GM21515 (cell line): ENCODE measurements at regions not wholly inside any gene's neighbourhood (a gene's known extent, or its start where the extent isn't known, plus 50 kb on each side); places are given as distances from the start of the nearest gene placed in this dataset.
"Not testable (repeated sequence)": the region's sequence is repeated elsewhere in the genome, so short reads cannot be mapped to it uniquely, and the experiment has no call there.

Experiments used
- ATAC-seq: cut with Tn5 transposase; IDR thresholded peaks from one replicate; pipeline ENCODE4 v1.9.1; 2021; ENCODE audit not compliant: unreplicated experiment

DNA sequence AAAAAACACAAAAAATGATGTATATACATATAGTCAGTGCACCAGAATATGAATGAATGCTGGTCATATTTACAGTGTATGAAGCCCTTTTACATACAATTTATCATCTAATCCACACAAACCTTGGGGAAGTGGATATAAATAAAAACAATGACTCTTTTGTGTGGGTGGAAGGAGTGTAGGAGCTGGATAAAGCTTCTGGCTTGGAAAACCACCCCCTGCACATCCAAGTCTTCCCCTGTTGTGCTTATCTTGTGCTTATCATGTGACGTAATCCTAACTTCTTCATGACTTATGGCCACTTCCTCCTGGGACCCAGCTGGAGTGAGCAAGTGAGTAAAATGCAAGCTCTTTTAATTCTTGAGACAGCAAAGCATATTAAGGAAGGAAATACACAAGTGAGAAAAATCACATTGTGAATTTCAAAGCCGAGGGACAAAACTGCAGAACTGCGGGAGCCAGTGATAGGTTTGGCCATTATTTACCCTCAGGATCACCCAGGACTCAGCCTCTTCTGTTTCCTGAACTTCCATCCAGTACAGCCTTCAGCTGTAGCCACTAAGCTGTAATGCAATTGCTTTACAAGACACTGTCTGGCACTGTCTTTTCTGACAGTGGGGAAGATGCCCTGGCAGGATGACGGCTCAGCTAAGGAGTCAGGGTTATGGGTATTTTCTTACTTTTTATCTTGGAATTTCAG, 104.0 kb upstream of the PPM1J start:
- ATAC-seq, result no peak

DNA sequence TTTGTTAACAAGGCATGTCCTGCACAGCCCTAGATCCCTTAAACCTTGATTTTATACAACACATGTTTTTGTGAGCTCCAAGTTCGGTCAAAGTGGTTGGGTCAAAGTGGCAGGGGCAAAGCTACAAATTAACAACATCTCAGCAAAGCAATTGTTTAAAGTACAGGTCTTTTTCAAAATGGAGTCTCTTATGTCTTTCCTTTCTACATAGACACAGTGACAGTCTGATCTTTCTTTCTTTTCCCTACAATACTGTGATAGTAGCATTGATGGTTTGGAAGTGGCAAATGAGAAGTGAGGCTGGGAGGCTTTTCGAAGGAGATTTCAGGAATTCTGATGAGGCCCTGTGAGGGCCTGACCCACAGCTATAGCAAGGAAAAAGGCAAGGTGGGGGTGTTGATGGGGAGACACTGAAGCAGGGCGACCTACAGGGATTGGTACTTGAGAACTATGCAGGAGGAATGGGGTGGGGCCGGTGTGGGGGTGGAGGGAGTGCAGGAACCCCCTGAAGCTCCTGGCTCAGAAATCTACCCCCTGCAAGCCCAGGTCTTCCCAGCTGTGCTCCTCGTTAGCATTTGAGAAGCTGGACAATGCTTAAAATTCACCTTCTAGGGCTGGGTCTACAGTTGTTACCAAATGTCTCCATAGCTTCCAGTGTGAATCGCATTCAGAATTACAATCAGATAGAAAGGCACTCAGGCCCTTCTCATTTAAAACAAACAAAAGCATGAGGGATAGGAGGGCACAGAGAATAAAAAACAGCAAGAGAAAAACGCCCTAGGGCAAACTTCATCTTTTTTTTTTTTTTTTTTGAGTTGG, 102.6 kb upstream of the PPM1J start:
- no peak for ATAC-seq

DNA sequence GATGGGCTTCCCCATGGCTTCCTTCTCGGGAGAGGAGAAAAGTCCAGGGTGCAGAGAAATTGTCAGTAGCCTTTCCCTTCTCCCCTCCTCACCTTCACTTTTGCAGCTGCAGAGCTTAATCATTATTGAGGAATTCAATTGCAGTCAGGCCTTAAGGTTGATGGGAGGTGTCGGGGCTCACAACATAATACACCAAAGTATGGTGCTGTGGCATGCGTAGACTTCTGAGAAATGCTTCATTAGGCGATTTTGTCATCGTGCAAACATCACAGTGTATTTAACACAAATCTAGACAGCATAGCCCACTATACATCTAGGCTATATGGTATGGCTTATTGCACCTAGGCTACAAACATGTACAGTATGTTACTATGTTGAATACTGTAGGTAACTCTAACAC, 100.2 kb upstream of the PPM1J start:
- ATAC-seq, result no peak

DNA sequence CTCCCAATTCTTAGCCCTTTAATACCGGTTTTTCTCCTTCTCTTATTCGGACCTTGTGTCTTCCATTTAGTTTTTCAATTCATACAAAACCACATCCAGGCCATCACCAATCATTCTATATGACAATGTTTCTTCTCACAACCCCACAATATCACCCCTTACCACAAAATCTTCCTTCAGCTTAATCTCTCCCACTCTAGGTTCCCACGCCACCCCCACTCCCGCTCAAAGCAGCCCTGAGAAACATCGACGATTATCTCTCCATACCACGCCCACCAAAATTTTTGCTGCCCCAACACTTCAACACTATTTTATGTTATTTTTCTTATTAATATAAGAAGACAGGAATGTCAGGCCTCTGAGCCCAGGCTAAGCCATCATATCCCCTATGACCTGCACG, 99.5 kb upstream of the PPM1J start:
- not testable (repeated sequence) for ATAC-seq

DNA sequence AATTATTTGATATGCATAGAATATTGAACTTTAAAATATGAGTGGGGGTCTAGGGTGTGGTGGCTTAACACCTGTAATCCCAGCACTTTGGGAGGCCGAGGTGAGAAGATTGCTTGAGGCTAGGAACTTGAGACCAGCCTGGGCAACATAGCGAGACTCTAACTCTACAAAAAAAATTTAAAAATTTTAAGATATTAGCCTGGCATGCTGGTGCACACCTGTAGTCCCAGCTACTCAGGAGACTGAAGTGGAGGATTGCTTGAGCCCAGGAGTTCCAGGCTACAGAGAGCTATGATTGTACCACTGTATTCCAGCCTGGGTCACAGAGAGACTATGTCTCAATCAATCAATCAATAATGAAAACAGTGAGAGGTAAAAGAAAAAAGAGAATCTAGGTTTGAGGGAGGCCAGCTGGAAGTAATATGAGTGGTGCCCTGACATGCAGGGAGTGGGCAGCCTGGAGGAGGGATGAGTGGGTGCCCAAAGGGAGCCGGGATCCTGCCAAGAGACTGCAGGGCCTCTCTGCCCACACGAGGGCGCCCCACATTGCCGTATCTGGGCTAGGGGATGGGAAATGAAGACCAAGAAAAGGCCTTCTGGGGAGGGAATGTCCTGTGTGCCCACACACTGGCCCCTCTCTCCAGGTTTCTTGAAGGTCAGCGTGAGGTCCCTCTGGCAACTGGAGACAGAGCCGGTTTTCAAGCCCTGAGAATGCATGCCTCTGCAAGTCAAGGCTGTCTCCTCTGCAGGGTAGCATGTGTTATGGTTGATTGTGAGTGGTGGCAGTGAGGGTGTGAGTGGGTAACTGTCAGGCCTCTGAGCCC, 93.9 kb upstream of the PPM1J start:
- ATAC-seq, result no peak

DNA sequence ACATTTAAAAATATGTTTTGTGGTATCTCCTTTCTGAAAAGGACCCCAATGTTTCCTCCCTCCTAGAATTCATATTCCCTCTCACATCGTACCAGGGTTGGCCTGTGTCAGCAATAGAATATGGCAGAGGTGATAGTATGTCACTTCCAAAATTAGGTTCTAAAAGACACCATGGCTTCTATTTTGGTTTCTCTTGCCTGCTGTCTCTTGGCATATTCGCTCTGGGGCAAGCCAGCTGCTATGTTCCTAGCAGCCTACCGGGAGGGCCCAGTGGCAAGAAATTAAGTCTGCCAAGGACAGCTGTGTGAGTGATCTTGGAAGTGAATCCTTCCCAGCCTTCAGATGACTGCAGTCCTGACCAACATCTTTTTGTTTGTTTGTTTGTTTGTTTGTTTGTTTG, 92.9 kb upstream of the PPM1J start:
- ATAC-seq, result no peak

DNA sequence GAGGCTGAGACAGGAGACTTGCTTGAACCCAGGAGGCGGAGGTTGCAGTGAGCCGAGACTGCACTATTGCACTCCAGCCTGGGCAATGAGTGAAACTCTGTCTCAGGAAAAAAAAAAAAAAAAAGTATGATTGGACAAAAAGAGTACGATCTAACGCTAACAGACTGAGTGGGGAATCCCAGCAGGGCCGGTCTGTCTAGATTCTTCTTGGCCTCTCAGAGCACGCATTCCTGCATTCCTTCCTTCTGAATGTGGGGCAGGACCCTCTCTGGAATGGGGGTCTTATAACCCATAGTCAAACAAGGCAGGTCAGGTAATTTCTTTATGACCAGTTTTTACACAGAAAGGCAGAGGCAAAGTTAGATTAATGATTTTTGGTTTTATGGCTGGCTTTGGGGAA, 92.0 kb upstream of the PPM1J start:
- ATAC-seq, result no peak

DNA sequence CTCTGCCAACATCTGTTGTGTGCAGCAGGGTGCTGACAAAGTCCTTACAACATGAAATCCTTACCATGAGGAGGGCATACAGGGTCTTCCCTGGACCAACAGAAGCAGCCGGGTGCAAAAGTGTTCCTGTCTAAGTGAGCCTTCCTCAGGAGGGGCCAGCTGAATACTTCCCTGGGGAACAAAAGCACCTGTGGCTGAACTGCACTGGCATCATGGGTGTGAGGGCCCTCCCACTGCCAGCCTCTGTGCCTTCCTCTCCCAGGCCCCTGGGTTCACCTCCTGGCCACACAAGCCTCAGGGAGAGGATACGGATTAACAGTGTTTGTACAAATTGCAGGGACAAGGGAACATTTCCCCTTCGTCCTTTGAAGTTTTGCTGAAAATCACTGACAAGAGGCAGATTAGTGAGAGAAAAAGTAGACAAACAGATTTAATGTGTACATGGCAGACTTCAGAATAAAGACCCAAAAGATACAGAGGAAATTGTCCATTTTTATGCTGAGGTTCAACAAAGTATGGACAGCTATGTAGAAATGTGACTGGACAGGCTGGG, 91.0 kb upstream of the PPM1J start:
- no peak for ATAC-seq

DNA sequence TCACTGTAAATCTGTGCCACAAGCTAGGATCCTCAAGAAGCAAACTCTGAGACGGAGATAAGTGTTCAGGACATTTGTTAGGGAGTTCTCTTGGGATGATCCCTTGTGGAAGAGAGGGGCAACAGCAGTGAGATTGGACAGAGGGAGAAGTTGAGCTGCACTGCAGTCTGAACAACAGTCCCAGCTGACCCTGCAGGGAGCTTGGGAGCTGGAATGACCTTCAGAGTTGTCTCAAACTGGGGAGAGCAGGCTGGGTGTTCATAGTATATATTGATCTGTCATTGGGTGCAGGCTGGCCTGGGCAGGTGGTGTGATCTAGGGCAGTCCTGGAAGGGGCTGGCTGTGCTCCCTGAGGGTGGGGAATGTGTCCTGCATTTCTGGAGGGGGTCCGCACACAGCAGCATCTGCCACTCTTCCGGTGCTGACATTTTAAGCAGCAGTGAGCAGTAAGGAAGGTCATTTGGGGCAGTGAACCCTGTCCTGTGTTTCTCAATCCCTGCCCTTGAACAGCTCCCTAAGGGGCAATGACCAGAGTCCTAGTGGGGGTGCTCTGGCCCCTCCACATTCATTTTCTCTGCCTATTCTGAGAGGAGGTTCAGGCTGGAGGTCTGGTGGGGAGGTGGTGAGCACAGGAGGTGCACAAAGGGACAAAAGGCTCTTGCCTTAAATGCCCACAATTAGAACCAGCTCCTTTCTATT, 90.2 kb upstream of the PPM1J start:
- ATAC-seq, result no peak

DNA sequence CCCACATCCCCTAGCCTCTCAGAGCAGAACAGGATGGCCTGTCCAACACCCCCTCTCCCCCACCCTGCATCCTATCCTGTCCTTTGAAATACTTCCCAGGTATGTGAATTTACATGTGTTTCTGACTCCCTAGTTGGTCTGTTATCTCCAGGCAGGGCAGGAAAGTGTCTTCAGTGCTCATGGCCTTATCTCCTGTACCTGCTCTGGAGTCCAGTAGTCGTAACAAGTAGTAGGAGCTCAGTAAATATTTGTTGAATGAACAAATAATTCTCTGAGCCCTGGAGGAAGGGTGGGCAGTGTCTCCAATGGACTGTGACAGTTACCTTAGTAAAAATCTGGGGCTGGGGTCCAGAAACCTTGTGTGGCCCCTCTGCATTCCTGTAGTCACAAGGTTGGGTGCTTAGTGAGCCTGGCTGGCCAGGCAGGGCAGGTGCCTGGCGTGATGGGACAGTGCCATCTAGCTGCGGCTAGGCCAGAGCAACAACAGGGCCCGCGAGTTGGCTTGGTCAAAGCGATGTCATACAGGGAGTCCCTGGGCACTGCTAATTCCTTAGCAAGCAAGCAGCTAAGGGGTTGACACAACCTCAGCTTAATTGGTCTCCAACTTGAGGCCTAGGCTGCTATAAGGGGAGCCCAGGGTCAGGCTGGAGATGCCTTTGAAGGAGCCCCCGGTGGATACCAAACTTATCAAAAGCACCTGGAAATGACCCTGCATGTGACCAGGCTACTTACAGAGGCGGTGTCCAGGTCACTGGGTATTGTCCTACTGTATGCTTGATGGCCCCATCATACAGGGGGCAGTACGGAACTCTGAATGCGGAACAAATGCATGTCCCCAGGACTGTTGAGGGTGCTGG, 89.0 kb upstream of the PPM1J start:
- peak; percentile 72 for ATAC-seq

DNA sequence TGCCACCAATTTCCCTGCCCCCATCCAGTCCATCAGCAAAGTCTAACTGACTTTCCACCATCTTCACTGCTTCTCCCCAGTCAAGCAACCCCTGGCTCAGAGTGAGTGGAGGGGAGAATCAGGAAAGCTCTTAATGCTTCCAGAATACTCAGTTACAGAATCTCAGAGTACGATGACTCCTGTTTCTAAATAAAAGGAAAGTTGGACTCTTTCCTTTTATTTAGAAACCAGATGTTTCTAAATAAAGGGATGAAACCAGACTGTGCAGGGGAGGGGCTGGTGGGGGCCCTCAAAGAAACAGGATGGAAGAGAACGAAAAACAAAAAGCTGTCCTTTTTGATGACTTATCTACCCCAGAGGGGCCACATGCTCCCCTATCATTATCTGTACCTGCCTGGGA, 85.2 kb upstream of the PPM1J start:
- ATAC-seq, result no peak

DNA sequence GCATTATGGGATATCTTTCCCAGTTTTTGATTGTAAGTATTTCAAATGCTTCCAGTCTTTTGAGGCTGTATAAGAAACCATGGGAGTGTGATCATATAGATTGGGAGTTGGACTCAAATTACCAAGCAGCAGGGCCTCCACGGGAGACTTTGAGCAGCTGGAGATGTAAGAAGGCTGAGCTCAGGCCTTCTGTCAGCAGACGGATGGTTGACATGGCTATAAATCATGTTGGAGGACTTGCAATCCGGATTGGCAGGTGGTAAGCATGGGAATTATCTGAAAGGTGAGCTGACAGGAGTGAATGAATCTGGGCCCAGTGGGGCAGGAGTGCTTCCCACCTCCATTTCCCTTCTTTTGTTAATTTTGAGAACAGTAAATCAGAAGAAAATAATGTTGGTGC, 83.2 kb upstream of the PPM1J start:
- ATAC-seq, result no peak

DNA sequence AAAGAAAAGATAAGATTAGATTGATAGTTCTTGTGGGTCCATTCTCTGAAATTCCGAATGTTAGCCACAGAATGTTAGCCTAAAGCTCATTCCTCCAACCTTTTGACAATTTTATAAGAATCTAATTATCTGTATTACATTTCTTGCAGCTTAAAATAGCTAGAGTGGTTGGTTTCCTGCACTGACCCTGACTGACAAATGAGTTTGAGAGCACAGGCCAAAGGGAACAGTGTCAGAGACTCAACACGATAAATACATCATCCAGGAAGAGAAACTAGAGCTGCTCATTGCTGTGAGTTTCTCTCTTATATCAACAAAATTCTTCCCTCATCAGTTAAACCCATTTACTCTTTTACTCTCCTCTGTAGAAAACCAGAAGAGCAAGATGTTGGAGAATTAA, 82.1 kb upstream of the PPM1J start:
- no peak for ATAC-seq

DNA sequence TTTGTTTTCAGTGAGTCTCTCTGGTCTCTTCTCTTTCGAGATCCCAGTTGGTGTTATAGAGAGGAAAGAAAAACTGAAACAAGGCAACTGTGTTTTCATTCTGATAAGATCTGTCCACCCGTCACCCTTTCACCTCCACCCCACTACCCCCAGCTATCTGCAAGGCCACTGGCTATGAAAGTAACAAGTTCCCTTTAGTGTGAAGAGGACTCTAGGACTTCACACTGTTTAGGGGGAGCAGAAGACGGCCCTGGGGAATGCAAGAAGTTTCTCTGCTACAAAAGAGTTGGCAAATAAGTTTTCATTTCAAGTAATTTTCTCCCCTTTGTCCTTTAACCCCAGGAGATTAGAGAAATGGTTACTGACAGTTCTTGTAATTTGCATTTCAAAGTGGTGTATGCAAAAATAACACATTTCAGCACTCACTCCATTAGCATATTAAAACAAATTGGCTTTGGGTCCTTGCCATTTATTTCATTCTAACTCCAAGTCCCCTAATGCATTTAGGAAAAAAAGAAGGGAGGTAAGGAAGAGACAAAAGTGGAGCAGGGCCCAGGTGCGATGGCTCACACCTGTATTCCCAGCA, 79.6 kb upstream of the PPM1J start:
- peak; percentile 86 for ATAC-seq

DNA sequence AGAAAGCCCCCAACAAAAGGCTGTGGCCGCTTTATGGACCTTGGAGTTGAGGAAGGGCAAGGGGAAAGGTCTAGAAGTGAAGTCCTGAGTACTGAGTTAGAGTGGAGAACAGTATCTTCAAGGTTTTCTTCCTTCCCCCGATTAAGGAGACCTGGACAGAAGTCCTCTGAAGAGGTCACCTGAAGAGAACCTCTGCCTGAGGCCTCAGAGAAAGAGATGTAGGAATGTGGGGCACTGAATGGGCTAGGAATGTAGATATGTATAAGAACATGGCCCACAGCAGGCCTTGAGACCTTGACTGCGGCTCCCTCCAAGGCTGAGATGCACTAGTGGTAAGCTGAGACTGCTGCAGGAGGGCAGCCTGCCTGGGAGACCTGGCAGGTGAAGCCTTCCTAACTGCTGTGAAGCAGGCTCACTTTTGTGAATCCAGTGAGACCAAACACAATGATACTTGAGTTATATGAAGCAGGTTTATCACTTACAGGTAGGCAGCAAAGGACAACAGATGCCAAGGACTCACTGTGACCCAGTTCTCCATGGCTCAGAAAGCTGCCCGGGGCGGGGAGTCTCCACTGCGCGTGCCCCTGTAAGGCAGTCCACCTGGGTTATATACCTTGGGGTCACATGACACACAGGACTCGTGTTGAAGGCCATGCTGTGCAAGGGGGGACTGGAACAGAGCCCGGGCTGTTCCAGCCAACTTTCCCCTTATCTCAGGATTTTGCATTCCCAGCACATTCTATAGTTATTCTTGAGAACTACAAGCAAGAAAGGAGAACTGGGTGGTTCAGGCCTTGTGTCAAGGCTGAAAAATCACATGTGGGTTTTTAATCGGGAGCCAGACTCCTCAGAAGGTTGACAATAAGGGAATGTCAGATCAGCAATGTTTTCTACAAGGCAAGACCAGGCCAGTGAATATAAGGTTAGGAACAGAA, 78.8 kb upstream of the PPM1J start:
- ATAC-seq, result no peak

DNA sequence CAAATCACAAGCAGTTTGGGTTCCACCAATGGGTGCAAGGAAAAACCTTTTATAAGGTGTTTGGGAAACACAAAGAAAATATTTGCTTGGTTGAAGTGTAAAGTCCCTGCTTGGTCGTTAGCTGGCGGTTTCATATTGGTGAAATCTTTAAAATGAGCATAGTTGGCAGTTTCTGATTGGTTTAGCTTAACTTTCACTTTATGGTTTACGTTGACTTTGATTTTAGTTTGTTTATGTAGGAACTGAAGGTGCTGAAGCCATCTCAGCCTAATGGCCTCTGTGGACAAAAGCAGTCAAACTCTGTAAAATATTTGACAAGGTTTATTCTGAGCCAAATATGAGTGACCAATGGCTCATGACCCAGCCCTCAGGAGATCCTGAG, 76.6 kb upstream of the PPM1J start:
- ATAC-seq, result no peak

DNA sequence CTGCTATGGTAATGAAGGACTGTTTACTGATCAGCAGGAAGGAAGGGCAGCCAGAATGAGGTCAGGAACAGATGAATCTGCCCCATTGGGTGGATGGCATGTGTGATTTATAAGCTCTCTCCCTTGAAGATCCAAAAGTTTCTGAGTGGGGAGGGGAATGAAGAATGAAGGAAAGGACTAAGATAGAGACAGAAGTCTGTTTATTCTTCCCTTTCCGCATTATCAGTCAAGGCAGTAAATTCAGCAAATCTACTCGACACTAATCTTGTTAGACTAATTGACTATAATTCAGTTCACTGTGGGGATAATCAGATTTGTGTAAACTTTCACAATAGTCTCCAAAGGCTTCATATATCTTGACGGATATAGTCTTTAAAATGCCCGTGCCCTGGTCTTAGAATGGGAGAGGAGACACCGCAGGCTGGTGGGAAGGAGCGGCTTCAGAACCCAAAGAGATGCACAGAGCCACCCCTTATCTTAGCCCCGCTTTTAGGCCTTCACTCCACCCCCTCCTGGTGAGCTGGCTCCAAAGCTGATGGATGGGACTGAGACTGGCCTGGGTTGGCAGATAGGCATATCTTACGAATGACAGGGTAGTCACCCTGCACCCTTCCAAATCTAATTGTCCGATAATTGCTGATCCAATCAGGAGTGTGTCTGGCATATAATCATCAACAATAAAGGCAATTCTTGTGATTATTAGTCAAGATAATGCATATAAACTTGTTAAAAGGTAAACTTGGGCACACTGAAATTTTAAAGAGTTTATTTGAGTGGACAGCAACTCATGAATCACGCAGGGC, 76.0 kb upstream of the PPM1J start:
- no peak for ATAC-seq

DNA sequence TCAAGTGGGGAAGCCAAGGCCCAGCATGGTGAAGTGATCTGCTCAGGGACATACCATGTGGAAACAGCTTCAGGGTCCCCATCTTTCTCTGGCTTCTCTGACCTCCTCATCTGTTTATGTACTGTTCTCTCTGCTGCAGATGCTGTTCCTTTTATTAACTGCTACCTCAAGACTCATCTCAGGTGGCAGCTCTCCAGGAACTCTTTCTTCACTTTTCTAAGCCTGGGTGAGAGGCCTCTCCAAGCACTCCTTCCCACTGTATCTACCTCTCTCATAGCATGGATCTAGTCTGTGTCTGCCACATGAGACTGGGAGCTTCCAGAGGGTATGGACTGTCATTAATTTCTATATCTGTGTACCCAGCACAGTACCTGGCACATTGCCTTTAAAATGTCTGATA, 73.4 kb upstream of the PPM1J start:
- ATAC-seq, result no peak
